HepG2 (cell line): ENCODE measurements at regions not wholly inside any gene's neighbourhood (a gene's known extent, or its start where the extent isn't known, plus 50 kb on each side); places are given as distances from the start of the nearest gene placed in this dataset.
A peak's percentile ranks its signal among the peaks of the same experiment; 100 is the strongest.

Experiments
- ATAC-seq: fragments of 200-7000 bp; cut with Tn5 transposase; 3 replicates; pipeline ENCODE4 v1.9.1; 2020; ENCODE audit warnings: mild to moderate bottlenecking, moderate library complexity
- BruUV-seq: library from RNA; stranded (reverse); fragments of 400-500 nt; replicated peaks from 2 replicates; lab custom pipeline; 2021; lab: Mats Ljungman, UMichigan
- CTCF ChIA-PET: fragments of 300-600 bp; formaldehyde crosslinking; extraction: SDS; loops from one replicate; lab custom pipeline; 2021; ENCODE audit warnings: low total read pairs, inconsistent platforms, low intra/inter-chr PET ratio; lab: Yijun Ruan, JAX
- POLR2A ChIA-PET: fragments of 350-600 bp; sonication (Branson Sonifier 250); formaldehyde crosslinking; loops from one replicate; lab custom pipeline; 2020; ENCODE audit warnings: antibody characterized with exemption, inconsistent platforms; lab: Yijun Ruan, JAX
- DNase-seq: peaks from one replicate; pipeline ENCODE4 v3.0.0-alpha.2; 2015; ENCODE audit warnings: low spot score
- FAIRE-seq: peaks from 3 replicates; lab custom pipeline; 2011; peaks lifted over from hg19 to GRCh38; lab: Jason Lieb, UNC
- H2AFZ ChIP-seq: one replicate; pipeline ENCODE4 v1.6.1; 2011; ENCODE audit warnings: low read length, inconsistent platforms
- H3K27ac ChIP-seq: fragments of 300-600 bp; 3 replicates; pipeline ENCODE4 v1.8.0; 2011; ENCODE audit warnings: mixed run types, mild to moderate bottlenecking, mixed read lengths, low read length, inconsistent platforms; ENCODE audit not compliant: insufficient read depth; ENCODE audit errors: extremely low read length
- H3K27me3 ChIP-seq, 2 experiments: fragments of 200-600 bp in 1 of 2; 2 replicates in 1 of 2; 3 replicates in 1 of 2; pipeline versions ENCODE4 v1.6.0 to v1.8.0; 2011; ENCODE audit warnings: low read length in 2 of 2, mild to moderate bottlenecking in 2 of 2, moderate library complexity in 2 of 2, inconsistent platforms in 1 of 2; ENCODE audit not compliant: insufficient read depth in 2 of 2, control insufficient read depth in 1 of 2
- H3K36me3 ChIP-seq, 2 experiments: fragments of 200-600 bp in 1 of 2; replicated peaks in 1 of 2; 2 replicates in 1 of 2; 3 replicates in 1 of 2; pipeline versions ENCODE4 v1.5.1 to v1.8.0; 2011; ENCODE audit warnings: low read length in 2 of 2, inconsistent platforms in 1 of 2; ENCODE audit not compliant: insufficient read depth in 2 of 2, control insufficient read depth in 1 of 2
- H3K4me1 ChIP-seq: 2 replicates; pipeline ENCODE4 v1.5.1; 2012; ENCODE audit warnings: low read length, inconsistent platforms; ENCODE audit not compliant: insufficient read depth
- H3K4me2 ChIP-seq: 2 replicates; pipeline ENCODE4 v1.6.0; 2011; ENCODE audit warnings: low read depth, low read length, inconsistent platforms
- H3K4me3 ChIP-seq, 3 experiments: fragments of 200-600 bp in 1 of 3; sonication (generic), shearing (Covaris generic) in 1 of 3; replicated peaks in 1 of 3; 2 replicates each; pipeline ENCODE4 v1.5.1; 2011 to 2016; ENCODE audit warnings: low read length in 3 of 3, inconsistent platforms in 2 of 3, low read depth in 2 of 3, mild to moderate bottlenecking in 2 of 3, control low read depth in 1 of 3, mixed read lengths in 1 of 3; ENCODE audit not compliant: insufficient read depth in 1 of 3
- H3K79me2 ChIP-seq: one replicate; pipeline ENCODE4 v1.6.1; 2011; ENCODE audit warnings: low read length, inconsistent platforms; ENCODE audit not compliant: insufficient read depth
- H3K9ac ChIP-seq: 2 replicates; pipeline ENCODE4 v1.6.0; 2011; ENCODE audit warnings: mild to moderate bottlenecking, low read depth, low read length, inconsistent platforms; ENCODE audit not compliant: insufficient read depth
- H3K9me3 ChIP-seq: 2 replicates; pipeline ENCODE4 v1.5.1; 2012; ENCODE audit warnings: mild to moderate bottlenecking, low read length
- H4K20me1 ChIP-seq: 2 replicates; pipeline ENCODE4 v1.6.0; 2011; ENCODE audit warnings: inconsistent platforms, mild to moderate bottlenecking, low read length, moderate library complexity; ENCODE audit not compliant: insufficient read depth
- CEBPG ChIP-seq: IDR thresholded peaks from 2 replicates; pipeline ENCODE4 v1.6.1; 2016
- DRAP1 ChIP-seq: IDR thresholded peaks from 2 replicates; pipeline ENCODE4 v1.6.1; 2016; ENCODE audit warnings: missing genetic modification reagents, missing compliant biosample characterization
- HNRNPUL1 ChIP-seq: fragments of 200-400 bp; formaldehyde crosslinking; IDR thresholded peaks from 2 replicates; pipeline ENCODE4 v1.6.1; 2017; ENCODE audit warnings: low read depth, mild to moderate bottlenecking, low read length, moderate library complexity
- HOXA5 ChIP-seq: sonication (generic); formaldehyde crosslinking; IDR thresholded peaks from 2 replicates; pipeline ENCODE4 v1.4.0; 2020; ENCODE audit warnings: missing genetic modification reagents
- NFATC3 ChIP-seq: sonication (generic); formaldehyde crosslinking; IDR thresholded peaks from 2 replicates; pipeline ENCODE4 v1.5.1; 2020; ENCODE audit warnings: mild to moderate bottlenecking, missing genetic modification reagents
- SRF ChIP-seq: IDR thresholded peaks from 2 replicates; pipeline ENCODE4 v1.6.1; 2011; ENCODE audit warnings: mild to moderate bottlenecking, low read depth, low read length, moderate library complexity
- ZNF615 ChIP-seq: sonication (generic); formaldehyde crosslinking; IDR thresholded peaks from 2 replicates; pipeline ENCODE4 v1.5.0; 2020; ENCODE audit warnings: mild to moderate bottlenecking, missing genetic modification reagents, borderline replicate concordance
- WGBS: methylation state at CpG from one replicate; pipeline ENCODE4 v1.1.6; 2017; ENCODE audit warnings: low lambda C conversion rate; 5-methylcytosine and 5-hydroxymethylcytosine counted together
- in situ Hi-C: cut with HindIII; loops from 2 replicates; pipeline ENCODE4 v1.10.0; 2017; ENCODE audit warnings: low pct_unique_long_range_greater_than_20kb; ENCODE audit not compliant: extremely low pct_ligation_motif_present
- intact Hi-C: fragments of 100-400 bp; cut with micrococcal nuclease; formaldehyde crosslinking; loops from one replicate; pipeline ENCODE4 v1.10.0; 2022; ENCODE audit not compliant: unreplicated experiment
- TF ChIP-seq, protein P1 (sequence below): IDR thresholded peaks from 2 replicates; pipeline ENCODE4 v1.6.1; 2016; ENCODE audit warnings: control low read depth
- TF ChIP-seq, protein P2 (sequence below): IDR thresholded peaks from 2 replicates; pipeline ENCODE4 v1.6.1; 2016; ENCODE audit warnings: missing compliant biosample characterization, missing genetic modification reagents, borderline replicate concordance
- TF ChIP-seq, protein P3 (sequence below): sonication (generic); formaldehyde crosslinking; IDR thresholded peaks from 2 replicates; pipeline ENCODE4 v1.8.0; 2022; ENCODE audit warnings: missing genetic modification reagents, mild to moderate bottlenecking, borderline replicate concordance

DNA sequence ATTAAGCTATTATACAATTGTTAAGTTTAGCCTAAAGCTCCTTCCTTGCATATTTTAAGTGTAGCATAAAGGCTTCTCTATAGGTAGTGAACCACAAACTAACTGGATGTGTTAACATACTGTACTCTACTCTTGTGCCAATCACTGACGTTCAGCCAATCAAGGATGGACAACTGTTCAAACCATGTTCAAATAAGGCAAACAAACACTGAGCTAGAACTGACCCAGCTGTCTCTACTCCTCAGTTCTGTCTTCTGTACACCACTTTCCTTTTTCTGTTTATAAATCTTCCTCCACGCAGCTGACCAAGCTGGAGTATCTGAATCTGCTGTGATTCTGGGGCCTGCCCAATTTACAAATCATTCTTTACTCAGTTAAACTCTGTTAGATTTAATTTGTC, 188.7 kb upstream of the MBL2 start:
- Histone ChIP-seq H3K79me2 (no peaks in the 10 kb centered on the region), H4K20me1 (no peaks in the 10 kb centered on the region), H3K4me3 (no peak overlapping the region), H3K36me3 (no peaks in the 10 kb centered on the region), H3K27ac (no peak overlapping the region)
- POLR2A ChIA-PET: no interaction called here
- in situ Hi-C loops (no loop called here), intact Hi-C loops (no loop called here)
- WGBS: 2% methylated on average over 2 of the region's 2 CpGs
- DNase-seq (peak; percentile 10), FAIRE-seq (no peak)
- BruUV-seq: no TSS peak
- TF ChIP-seq CEBPG (no peak), SRF (peak; percentile 76)
- TF ChIP-seq, protein P1, sequence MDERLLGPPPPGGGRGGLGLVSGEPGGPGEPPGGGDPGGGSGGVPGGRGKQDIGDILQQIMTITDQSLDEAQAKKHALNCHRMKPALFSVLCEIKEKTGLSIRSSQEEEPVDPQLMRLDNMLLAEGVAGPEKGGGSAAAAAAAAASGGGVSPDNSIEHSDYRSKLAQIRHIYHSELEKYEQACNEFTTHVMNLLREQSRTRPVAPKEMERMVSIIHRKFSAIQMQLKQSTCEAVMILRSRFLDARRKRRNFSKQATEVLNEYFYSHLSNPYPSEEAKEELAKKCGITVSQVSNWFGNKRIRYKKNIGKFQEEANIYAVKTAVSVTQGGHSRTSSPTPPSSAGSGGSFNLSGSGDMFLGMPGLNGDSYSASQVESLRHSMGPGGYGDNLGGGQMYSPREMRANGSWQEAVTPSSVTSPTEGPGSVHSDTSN (CRISPR knock-in tag): peak; percentile 75
- TF ChIP-seq, all 625 proteins: peak for 2
- Histone ChIP-seq H3K9ac (no peak overlapping the region), H3K4me2 (no peak overlapping the region), H3K9me3 (no peaks in the 10 kb centered on the region), H3K27me3 (no peaks in the 10 kb centered on the region), H2AFZ (no peak overlapping the region), H3K4me1 (peaks cover 24% of the 10 kb centered on the region)
- ATAC-seq: peak; percentile 55
- CTCF ChIA-PET: no interaction called here

- no peak for DNase-seq
- Histone ChIP-seq H3K27me3 (no peaks in the 10 kb centered on the region), H3K79me2 (no peaks in the 10 kb centered on the region), H3K4me1 (peaks cover 14% of the 10 kb centered on the region), H3K4me2 (no peak overlapping the region), H2AFZ (no peak overlapping the region), H3K9ac (no peak overlapping the region), H3K9me3 (no peaks in the 10 kb centered on the region), H3K27ac (no peak overlapping the region), H3K4me3 (no peak overlapping the region), H4K20me1 (no peaks in the 10 kb centered on the region), H3K36me3 (no peaks in the 10 kb centered on the region)
- WGBS: 72% methylated on average over 2 of the region's 2 CpGs
- in situ Hi-C loops (no loop called here), intact Hi-C loops (no loop called here)
- no peak for TF ChIP-seq ZNF615 (CRISPR knock-in tag)
- TF ChIP-seq, protein P2, sequence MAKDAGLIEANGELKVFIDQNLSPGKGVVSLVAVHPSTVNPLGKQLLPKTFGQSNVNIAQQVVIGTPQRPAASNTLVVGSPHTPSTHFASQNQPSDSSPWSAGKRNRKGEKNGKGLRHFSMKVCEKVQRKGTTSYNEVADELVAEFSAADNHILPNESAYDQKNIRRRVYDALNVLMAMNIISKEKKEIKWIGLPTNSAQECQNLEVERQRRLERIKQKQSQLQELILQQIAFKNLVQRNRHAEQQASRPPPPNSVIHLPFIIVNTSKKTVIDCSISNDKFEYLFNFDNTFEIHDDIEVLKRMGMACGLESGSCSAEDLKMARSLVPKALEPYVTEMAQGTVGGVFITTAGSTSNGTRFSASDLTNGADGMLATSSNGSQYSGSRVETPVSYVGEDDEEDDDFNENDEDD: no peak
- TF ChIP-seq NFATC3 (CRISPR knock-in tag): no peak
- TF ChIP-seq DRAP1 (CRISPR knock-in tag): no peak
- no peak for TF ChIP-seq HOXA5 (CRISPR knock-in tag)
- TF ChIP-seq HNRNPUL1: no peak
- TF ChIP-seq, protein P3, sequence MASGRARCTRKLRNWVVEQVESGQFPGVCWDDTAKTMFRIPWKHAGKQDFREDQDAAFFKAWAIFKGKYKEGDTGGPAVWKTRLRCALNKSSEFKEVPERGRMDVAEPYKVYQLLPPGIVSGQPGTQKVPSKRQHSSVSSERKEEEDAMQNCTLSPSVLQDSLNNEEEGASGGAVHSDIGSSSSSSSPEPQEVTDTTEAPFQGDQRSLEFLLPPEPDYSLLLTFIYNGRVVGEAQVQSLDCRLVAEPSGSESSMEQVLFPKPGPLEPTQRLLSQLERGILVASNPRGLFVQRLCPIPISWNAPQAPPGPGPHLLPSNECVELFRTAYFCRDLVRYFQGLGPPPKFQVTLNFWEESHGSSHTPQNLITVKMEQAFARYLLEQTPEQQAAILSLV (CRISPR knock-in tag): no peak
- CTCF ChIA-PET: no interaction called here
- BruUV-seq: no TSS peak
- no peak for FAIRE-seq
- no peak for ATAC-seq
- POLR2A ChIA-PET: no interaction called here
These were observed 187.2 kb upstream of the MBL2 start for GRCh38 chr10:52959810-52960209.
